GM18499 (cell line): ENCODE measurements at regions not wholly inside any gene's neighbourhood (a gene's known extent, or its start where the extent isn't known, plus 50 kb on each side); places are given as distances from the start of the nearest gene placed in this dataset.
"Not testable (repeated sequence)": the region's sequence is repeated elsewhere in the genome, so short reads cannot be mapped to it uniquely, and the experiment has no call there.

Experiments
- ATAC-seq: cut with Tn5 transposase; IDR thresholded peaks from one replicate; pipeline ENCODE4 v1.9.1; 2021; ENCODE audit warnings: moderate number of reproducible peaks; ENCODE audit not compliant: insufficient read depth, unreplicated experiment

GRCh38 chr10:3975016-3975415, 190.0 kb upstream of the KLF6 start:
- no peak for ATAC-seq

- ATAC-seq = no peak
These were observed 187.7 kb upstream of the KLF6 start for GRCh38 chr10:3972460-3973301.

GRCh38 chr10:3971713-3972112, 186.7 kb upstream of the KLF6 start:
- no peak for ATAC-seq

DNA sequence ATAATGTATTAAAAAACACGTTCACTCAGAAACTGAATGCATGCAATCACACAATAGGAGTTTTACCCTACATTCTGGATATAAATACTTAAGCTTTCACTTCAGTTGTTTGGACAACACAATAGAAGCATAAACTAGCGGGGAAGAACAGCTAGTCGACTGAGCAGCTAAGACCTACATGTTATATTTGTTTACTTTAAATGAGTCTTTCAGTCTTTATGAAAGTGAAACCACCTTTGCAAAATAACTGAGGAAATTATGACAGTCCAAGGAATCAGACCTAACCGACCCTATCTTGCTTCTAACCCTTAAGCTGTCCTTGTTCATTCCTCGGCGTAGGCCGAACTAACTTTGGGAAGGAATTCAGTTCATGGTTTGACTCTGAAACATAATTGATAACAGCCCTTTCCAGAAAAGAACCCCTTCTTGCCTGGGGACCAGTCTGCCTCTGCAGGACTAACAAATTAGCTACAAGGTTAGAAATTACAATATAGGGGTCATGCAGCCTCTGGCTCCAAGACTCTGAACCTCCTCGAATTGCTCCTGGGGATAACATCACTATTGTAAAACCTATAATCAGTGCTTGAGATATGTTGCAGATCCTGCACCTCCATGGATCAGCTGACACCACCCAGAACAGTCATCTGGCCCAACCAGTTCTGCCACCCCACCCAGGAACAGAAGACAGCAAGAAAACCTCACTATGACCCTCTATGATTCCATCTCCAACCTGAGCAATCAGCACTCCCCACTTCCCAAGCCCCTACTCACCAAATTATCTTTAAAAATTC, 185.1 kb upstream of the KLF6 start:
- no peak for ATAC-seq

DNA sequence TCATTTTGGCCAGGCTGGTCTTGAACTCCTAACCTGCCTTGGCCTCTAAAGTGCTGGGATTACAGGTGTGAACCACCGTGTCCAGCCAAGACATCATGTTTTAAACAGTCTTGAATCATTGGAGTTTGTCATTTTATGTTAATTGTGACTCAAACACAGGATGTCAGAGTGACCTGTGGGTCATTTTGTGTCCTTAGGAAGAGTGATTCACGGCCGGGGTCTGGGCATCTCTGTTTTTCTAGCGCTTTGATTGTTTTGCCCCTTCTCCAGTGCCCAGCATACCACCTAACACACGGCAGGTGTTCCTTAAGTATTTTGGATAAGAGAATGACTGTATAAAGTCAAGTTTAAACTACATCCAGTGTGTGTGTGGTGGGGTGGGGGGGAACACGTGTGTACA, 183.7 kb upstream of the KLF6 start:
- no peak for ATAC-seq

DNA sequence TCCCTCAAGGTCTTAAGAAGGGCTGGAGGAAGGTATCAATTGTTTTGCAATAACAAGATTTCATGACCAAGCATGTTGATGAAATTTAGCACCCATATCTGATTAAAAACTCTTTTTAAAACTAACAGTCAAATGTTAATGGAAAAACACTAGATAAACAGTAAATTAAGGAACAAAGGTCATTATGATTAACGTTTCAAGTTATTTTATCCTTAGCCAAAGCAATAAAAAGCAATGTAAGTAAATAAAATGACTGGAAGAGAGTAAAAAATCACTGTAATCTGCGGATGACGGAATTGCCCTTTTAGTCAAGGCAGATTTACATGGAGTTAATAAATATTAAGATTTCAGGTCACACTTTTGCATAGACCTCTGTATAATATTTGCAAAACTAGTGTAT, 179.5 kb upstream of the KLF6 start:
- ATAC-seq = no peak

GRCh38 chr10:3963191-3963673, 178.2 kb upstream of the KLF6 start:
- no peak for ATAC-seq

DNA sequence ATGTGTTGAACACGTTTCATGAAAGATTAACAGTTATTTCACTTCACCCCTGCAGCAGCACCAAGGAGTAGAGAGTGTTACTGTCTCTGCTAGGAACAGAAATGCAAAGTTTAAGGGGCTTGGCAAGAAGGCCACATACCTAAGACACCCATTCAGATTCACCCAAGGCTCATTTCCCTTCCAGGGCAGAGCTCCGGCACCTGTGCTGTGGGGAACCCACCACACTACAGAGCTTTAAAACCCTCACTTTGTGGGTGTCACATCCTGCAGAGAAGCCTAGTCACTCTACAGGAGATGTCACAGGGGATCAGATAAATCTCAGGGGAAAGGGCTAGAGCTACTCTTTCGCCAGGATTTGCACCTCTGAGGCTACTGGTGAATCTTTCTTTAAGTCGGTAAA, 176.1 kb upstream of the KLF6 start:
- no peak for ATAC-seq

GRCh38 chr10:3960496-3960895, 175.5 kb upstream of the KLF6 start:
- ATAC-seq = no peak

- ATAC-seq = no peak
These were observed 174.6 kb upstream of the KLF6 start for GRCh38 chr10:3959370-3960325.

DNA sequence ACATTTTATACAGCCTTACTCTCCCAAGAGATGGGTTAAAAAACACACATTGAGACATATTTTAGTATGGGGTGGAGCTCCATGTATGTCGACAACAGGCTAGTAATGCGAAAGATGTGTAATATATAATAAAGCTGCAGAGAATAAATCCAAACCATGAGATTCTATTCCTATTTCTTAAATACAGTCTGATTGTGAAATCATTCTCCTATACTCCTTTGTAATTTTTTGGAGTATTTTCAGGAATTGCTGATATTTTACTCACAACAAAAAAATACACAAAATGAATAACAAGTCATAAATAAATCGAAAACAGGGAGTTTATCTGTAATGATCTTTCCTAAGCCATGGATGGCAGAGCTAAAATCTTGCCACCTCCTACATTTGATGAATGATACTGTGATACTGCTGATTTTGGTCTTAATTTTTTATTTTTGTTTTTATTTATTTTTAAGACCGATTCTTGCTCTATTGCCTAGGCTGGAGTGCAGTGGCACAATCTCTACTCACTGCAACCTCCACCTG, 173.5 kb upstream of the KLF6 start:
- ATAC-seq = no peak

- no peak for ATAC-seq
These were observed 171.1 kb upstream of the KLF6 start for GRCh38 chr10:3955955-3956617.

DNA sequence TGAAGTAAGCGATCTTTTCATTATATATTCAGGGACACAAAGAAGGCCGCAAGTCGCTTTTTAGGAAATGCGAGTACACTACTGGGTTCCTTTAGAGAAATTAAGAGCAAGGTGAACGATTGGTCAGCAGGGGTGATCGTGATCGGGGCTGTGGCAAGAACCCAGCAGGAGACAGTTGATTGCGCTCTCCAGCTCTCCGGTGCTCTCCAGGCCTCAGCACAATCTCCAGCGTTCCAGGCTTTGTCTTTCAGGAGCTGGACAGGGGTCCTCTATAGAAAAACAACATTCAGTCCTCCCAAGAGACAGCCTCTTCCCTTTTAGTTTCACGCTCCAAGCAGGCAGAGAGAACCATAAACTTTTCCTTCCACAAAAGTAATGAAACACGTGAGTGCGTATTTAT, 170.5 kb upstream of the KLF6 start:
- no peak for ATAC-seq

DNA sequence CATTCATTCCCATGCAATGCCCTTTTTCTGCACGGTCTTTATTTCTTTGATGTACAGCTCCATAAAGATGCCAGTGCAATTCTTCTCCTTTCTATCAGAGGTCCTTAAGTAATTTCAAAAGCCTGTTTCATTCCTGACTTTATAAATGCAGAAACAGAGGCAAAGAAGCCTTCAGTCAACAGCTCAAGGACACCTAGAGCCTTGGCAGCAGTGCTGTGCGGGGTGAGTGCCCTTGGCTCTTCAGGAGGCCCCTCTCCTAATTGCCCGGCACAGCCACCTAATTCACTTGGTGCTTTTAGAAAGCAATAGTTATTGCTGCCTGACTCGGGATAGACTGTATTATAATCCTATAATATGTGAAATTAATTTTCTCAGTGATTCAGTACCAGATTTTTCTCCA, 169.6 kb upstream of the KLF6 start:
- ATAC-seq = no peak

GRCh38 chr10:3954007-3954406, 169.0 kb upstream of the KLF6 start:
- ATAC-seq = not testable (repeated sequence)

- no peak for ATAC-seq
These were observed 167.0 kb upstream of the KLF6 start for GRCh38 chr10:3951993-3952392.

GRCh38 chr10:3950676-3951275, 165.8 kb upstream of the KLF6 start:
- ATAC-seq = no peak

GRCh38 chr10:3949711-3950110, 164.7 kb upstream of the KLF6 start:
- ATAC-seq = no peak

GRCh38 chr10:3948843-3949242, 163.8 kb upstream of the KLF6 start:
- ATAC-seq = no peak
